Stimulated activated CD8-positive, alpha-beta memory T cell treated with anti-CD3 and anti-CD28 coated beads, Interleukin-4, amount 100 ng/mL, for 24 hours (primary cell): ENCODE measurements at regions not wholly inside any gene's neighbourhood (a gene's known extent, or its start where the extent isn't known, plus 50 kb on each side); places are given as distances from the start of the nearest gene placed in this dataset.

Experiments
- DNase-seq: peaks from one replicate; pipeline ENCODE4 v3.0.0-alpha.2; 2020; ENCODE audit warnings: low read depth

DNA sequence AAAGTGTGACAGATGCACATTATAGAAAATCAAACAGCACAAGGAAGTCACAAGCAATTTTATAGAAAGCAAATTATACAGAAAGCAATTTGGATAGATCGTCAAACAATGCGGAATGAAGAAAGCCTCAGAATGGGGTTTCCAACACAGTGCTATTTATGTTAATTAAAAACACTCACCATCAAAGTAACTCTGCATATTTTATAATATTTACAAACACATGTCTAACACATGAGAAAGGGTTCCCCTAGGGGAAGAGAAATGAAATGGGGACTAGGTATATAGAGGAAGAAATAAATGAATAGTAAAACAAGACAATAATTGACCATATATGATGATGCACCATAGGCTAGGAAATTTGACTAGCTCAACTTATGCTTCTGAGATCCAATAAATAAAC is 171.2 kb upstream of the XYLT1 start:
- DNase-seq: no peak

GRCh38 chr16:17638134-17638533 is 167.4 kb upstream of the XYLT1 start:
- no peak for DNase-seq

GRCh38 chr16:17635183-17635582 is 164.4 kb upstream of the XYLT1 start:
- DNase-seq: no peak

- DNase-seq: no peak
These were observed 162.6 kb upstream of the XYLT1 start for GRCh38 chr16:17633181-17633951.

- no peak for DNase-seq
These were observed 161.9 kb upstream of the XYLT1 start for GRCh38 chr16:17632667-17633066.

- DNase-seq: no peak
These were observed 159.2 kb upstream of the XYLT1 start for GRCh38 chr16:17629936-17630335.

DNA sequence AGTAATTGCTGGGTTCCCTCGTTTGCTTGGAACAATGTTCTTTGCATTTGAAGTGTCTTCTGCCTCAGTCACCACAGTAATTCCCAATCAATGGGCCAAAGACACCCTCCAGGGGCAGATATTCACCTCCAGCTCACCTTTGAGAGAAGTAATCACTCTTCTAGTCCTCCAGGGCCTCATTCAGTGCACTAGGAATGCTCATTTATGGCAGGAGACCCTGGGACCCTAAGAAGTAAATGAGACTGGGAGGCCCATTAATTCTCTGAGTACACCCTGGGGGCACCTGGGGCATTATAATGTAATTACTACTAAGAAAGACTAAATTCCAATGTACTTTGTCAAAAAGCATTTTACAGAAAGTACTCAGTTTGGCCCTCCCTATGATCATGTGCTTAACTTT is 158.2 kb upstream of the XYLT1 start:
- DNase-seq: no peak

- DNase-seq: no peak
These were observed 151.6 kb upstream of the XYLT1 start for GRCh38 chr16:17622366-17622765.

GRCh38 chr16:17619261-17619660 is 148.5 kb upstream of the XYLT1 start:
- no peak for DNase-seq

DNA sequence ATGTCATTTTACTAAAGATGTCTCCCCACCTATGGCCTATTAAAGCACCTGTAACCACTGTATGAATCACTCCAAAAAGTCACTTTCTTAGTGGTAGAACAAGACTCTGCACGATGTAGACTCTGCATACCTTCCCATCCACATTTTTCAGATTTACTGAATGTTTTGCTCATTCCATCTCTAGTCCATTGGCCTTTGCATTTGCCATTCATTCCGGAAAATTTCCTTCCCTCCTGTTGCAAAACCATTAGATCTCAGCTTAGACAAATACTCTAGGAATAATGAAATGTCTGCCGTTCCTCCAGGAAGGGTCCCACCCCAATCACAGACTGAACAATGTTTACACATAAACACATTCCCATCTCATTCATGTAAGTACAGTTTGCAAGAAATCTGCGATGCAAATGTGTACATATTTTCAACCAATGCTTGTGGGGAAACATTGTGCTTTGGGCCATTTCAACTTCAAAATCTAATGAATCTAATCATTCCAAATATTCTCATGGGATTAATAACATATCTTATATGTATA is 146.3 kb upstream of the XYLT1 start:
- no peak for DNase-seq

GRCh38 chr16:17612336-17612735 is 141.6 kb upstream of the XYLT1 start:
- DNase-seq: no peak

- DNase-seq: no peak
These were observed 136.8 kb upstream of the XYLT1 start for GRCh38 chr16:17607609-17608008.

DNA sequence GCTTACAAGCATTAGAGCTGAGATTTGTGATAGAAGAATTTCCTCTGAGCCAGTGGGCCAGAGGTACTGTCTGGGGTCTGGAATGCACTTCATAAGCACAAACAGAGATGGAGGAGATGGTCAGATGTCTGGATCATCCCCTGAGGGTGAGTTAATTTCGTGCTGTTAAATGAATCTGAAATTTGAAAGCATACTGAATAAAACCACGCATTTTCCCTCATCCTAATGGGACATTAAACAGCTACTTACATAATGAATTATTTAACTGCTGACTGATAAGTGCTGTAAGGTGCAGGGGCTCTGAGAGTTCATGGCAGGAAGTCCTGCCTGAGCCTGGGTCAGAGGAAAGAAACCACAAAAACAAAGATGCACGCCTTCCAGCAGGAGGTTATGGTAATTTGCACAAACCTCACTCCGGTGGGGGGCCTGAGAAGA is 136.3 kb upstream of the XYLT1 start:
- no peak for DNase-seq

- DNase-seq: no peak
These were observed 135.7 kb upstream of the XYLT1 start for GRCh38 chr16:17606460-17606859.

DNA sequence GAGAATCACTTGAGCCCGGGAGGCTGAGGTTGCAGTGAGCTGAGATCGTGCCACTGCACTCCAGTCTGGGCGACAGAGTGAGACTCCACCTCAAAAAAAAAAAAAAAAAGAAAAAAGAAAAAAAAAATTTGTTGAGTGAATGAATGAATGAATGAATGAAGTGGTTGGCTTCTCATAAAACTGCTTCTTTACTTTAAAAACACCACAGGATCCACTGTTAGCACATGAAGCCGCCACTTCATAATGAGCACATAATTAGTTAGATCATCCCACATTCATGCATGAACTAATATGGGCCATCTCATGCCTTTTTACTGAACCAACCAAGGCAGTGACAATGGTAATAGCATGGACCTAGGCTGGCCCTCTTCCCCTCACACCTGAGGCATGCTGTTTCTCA is 135.0 kb upstream of the XYLT1 start:
- no peak for DNase-seq

DNA sequence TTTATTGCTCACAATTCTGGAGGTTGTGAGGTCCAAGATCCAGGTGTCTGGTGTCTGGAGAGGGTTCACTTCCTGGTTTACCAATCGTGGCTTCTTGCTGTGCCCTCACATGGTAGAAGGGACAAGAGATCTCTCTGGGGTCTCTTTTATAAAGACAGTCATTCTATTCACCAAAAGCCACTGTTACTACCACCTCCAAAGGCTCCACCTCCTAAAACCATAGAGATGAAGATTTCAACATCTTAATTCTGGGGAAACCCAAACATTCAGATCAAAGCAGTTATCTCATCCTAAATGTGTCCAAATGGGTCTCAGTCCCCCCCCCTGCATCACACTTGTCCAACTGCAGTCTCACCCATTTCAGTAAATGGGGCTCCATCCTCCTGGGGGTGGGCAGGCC is 132.9 kb upstream of the XYLT1 start:
- no peak for DNase-seq

GRCh38 chr16:17602678-17603077 is 131.9 kb upstream of the XYLT1 start:
- DNase-seq: no peak

DNA sequence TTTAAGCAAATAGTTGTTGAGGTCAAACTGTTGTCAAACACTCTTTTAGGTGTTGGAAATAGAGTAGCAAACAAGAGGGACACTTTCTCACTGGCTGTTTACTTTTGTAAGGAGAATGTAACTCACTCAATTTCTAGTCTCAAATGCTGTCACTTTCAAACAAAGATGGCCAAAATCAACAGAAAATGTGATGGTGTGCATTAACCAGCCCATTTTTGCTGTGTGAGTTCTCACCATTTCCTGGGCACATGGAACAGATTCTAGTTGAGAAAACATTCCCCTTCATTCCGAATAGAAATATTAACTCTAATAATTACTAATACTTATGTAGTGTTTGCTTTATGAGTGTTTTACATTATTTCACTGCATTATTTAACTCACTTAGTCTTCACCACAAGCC is 128.2 kb upstream of the XYLT1 start:
- DNase-seq: no peak

DNA sequence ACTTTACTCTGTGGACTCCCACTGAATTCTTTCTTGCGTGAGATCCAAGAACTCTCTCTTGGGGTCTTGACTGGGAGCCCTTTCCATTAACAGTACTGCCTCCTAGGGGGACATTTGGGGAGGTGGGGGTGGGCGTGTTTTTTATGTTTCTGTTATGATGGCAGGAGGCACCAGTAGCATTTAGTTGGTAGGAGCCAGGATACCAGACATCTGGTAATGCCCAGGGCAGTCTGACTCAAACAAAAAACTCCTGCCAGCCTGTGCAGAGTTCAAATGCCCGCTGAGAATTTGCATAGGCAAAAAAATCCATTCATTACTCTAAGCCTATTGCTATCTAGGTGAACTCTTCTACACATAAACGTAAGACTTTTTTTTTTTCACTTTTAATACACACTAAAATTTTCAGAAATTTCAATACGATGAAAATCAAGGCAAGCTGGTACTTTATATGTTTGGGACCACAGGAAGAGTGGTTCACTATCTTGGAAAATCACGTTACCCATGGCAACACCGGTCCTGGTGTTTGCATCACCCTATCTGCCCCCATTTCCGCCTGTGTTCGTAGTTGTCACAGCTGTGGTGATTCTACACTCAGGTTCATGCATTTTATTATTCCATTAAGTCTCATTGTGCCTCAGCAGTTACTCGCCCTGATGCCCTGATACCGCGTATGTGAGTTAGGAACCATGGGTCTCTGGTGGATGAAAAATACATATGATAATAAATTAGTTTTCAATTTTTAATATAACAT is 121.1 kb upstream of the XYLT1 start:
- no peak for DNase-seq

GRCh38 chr16:17590711-17591654 is 120.2 kb upstream of the XYLT1 start:
- peak; percentile 53 for DNase-seq

- DNase-seq: no peak
These were observed 119.1 kb upstream of the XYLT1 start for GRCh38 chr16:17589898-17590297.

- DNase-seq: no peak
These were observed 114.8 kb upstream of the XYLT1 start for GRCh38 chr16:17585449-17586074.
